DOHH2 (cell line): ENCODE measurements at regions not wholly inside any gene's neighbourhood (a gene's known extent, or its start where the extent isn't known, plus 50 kb on each side); places are given as distances from the start of the nearest gene placed in this dataset.

ENCODE experiments used
- EZH2phosphoT487 ChIP-seq: fragments of 200-600 bp; sonication (generic); IDR thresholded peaks from 2 replicates; pipeline ENCODE4 v1.6.1; 2017; ENCODE audit warnings: borderline replicate concordance, mild to moderate bottlenecking, antibody characterized with exemption, low read length, moderate library complexity, mixed read lengths
- TF ChIP-seq, protein P1 (sequence below): fragments of 200-600 bp; sonication (generic); IDR thresholded peaks from one replicate; pipeline ENCODE4 v1.5.1; 2014; ENCODE audit warnings: antibody characterized with exemption, mild to moderate bottlenecking, low read depth, low read length; ENCODE audit not compliant: poor library complexity, severe bottlenecking

DNA sequence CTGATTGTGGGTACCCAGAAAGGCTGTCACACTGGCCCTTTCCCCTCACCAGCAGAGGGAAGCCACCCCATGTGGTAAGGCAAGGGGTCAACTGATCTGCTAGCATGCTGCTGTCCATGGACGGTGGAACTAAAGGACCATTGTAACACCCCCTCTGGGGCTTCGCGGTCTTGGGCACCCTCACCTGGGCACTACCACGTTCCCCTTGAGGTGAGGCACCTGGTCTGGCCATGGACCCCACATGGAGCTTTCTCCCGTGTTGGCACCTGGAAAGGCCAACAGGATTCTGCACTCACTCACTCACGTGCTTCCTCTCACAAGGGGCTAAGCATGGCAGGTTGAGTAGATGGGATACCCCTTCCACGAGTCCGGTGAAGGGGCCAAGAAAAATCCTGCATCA, 72.0 kb upstream of the RFX3 start:
- TF ChIP-seq, protein P1, sequence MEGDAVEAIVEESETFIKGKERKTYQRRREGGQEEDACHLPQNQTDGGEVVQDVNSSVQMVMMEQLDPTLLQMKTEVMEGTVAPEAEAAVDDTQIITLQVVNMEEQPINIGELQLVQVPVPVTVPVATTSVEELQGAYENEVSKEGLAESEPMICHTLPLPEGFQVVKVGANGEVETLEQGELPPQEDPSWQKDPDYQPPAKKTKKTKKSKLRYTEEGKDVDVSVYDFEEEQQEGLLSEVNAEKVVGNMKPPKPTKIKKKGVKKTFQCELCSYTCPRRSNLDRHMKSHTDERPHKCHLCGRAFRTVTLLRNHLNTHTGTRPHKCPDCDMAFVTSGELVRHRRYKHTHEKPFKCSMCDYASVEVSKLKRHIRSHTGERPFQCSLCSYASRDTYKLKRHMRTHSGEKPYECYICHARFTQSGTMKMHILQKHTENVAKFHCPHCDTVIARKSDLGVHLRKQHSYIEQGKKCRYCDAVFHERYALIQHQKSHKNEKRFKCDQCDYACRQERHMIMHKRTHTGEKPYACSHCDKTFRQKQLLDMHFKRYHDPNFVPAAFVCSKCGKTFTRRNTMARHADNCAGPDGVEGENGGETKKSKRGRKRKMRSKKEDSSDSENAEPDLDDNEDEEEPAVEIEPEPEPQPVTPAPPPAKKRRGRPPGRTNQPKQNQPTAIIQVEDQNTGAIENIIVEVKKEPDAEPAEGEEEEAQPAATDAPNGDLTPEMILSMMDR = no peak
- no peak for TF ChIP-seq EZH2phosphoT487
